IMR-90 (cell line): ENCODE measurements at regions not wholly inside any gene's neighbourhood (a gene's known extent, or its start where the extent isn't known, plus 50 kb on each side); places are given as distances from the start of the nearest gene placed in this dataset.
A peak's percentile ranks its signal among the peaks of the same experiment; 100 is the strongest.

ENCODE experiments used
- ATAC-seq: fragments of 200-7000 bp; cut with Tn5 transposase; 2 replicates; pipeline ENCODE4 v1.9.1; 2020; ENCODE audit warnings: low read depth, mild to moderate bottlenecking, moderate library complexity
- BruUV-seq: library from RNA; stranded (reverse); fragments of 400-500 nt; replicated peaks from 2 replicates; lab custom pipeline; 2021; lab: Mats Ljungman, UMichigan
- CTCF ChIA-PET: fragments of 300-600 bp; formaldehyde crosslinking; extraction: SDS; loops from one replicate; lab custom pipeline; 2021; ENCODE audit warnings: antibody characterized with exemption; lab: Yijun Ruan, JAX
- POLR2A ChIA-PET: fragments of 300-600 bp; sonication (Branson Sonifier 250); formaldehyde crosslinking; loops from one replicate; lab custom pipeline; 2022; ENCODE audit warnings: antibody characterized with exemption; ENCODE audit not compliant: unreplicated experiment; lab: Charles Lee
- DNase-seq: peaks from one replicate; pipeline ENCODE4 v3.0.0; 2013
- H2AFZ ChIP-seq: replicated peaks from 2 replicates; pipeline ENCODE3; 2013; ENCODE audit warnings: low read length, mild to moderate bottlenecking; ENCODE audit not compliant: poor library complexity
- H2AK5ac ChIP-seq: 2 replicates; pipeline ENCODE4 v1.6.1; 2013; ENCODE audit warnings: low read depth, low read length, inconsistent platforms
- H2AK9ac ChIP-seq: replicated peaks from 2 replicates; pipeline ENCODE3; 2013; ENCODE audit warnings: mild to moderate bottlenecking, low read depth, low read length, moderate library complexity; ENCODE audit not compliant: poor library complexity
- H2BK120ac ChIP-seq: 2 replicates; pipeline ENCODE4 v1.6.1; 2013; ENCODE audit warnings: low read depth, low read length, inconsistent platforms
- H2BK15ac ChIP-seq: 3 replicates; pipeline ENCODE4 v1.6.1; 2013; ENCODE audit warnings: low read depth, low read length, inconsistent platforms
- H2BK20ac ChIP-seq: 2 replicates; pipeline ENCODE4 v1.6.1; 2013; ENCODE audit warnings: low read depth, mild to moderate bottlenecking, inconsistent platforms, low read length, moderate library complexity
- H2BK5ac ChIP-seq: 2 replicates; pipeline ENCODE4 v1.6.1; 2013; ENCODE audit warnings: mild to moderate bottlenecking, low read depth, low read length, inconsistent platforms; ENCODE audit not compliant: poor library complexity, severe bottlenecking
- H3K14ac ChIP-seq: replicated peaks from 2 replicates; pipeline ENCODE4 v1.6.1; 2013; ENCODE audit warnings: low read depth, low read length, inconsistent platforms
- H3K18ac ChIP-seq: 2 replicates; pipeline ENCODE4 v1.6.1; 2013; ENCODE audit warnings: low read depth, low read length, control low read depth
- H3K23ac ChIP-seq: 2 replicates; pipeline ENCODE4 v1.6.1; 2013; ENCODE audit warnings: low read depth, low read length, inconsistent platforms
- H3K27ac ChIP-seq: 2 replicates; pipeline ENCODE4 v1.5.1; 2013; ENCODE audit warnings: mild to moderate bottlenecking, control low read depth, low read length; ENCODE audit not compliant: insufficient read depth
- H3K27me3 ChIP-seq: 2 replicates; pipeline ENCODE4 v1.6.1; 2013; ENCODE audit warnings: low read length; ENCODE audit not compliant: control insufficient read depth, insufficient read depth
- H3K36me3 ChIP-seq: 2 replicates; pipeline ENCODE4 v1.6.1; 2013; ENCODE audit warnings: low read length, mixed read lengths; ENCODE audit not compliant: control insufficient read depth, insufficient read depth
- H3K4ac ChIP-seq: 2 replicates; pipeline ENCODE4 v1.6.1; 2013; ENCODE audit warnings: low read depth, low read length, inconsistent platforms
- H3K4me1 ChIP-seq: 2 replicates; pipeline ENCODE4 v1.6.1; 2013; ENCODE audit warnings: low read length, mixed read lengths; ENCODE audit not compliant: control insufficient read depth, insufficient read depth
- H3K4me2 ChIP-seq: 2 replicates; pipeline ENCODE4 v1.6.1; 2013; ENCODE audit warnings: low read depth, mild to moderate bottlenecking, control low read depth, low read length, moderate library complexity
- H3K4me3 ChIP-seq: 2 replicates; pipeline ENCODE4 v1.5.1; 2013; ENCODE audit warnings: low read depth, mild to moderate bottlenecking, control low read depth, low read length, moderate library complexity; ENCODE audit not compliant: insufficient read depth
- H3K56ac ChIP-seq: 2 replicates; pipeline ENCODE4 v1.6.1; 2013; ENCODE audit warnings: low read length, inconsistent platforms; ENCODE audit not compliant: insufficient read depth; ENCODE audit errors: extremely low read depth
- H3K79me1 ChIP-seq, 2 experiments: 2 replicates each; pipeline ENCODE4 v1.6.1; 2013; ENCODE audit warnings: low read length in 2 of 2, inconsistent platforms in 1 of 2, low read depth in 1 of 2
- H3K9ac ChIP-seq: 2 replicates; pipeline ENCODE4 v1.6.1; 2013; ENCODE audit warnings: low read depth, low read length, control low read depth
- H3K9me1 ChIP-seq: 2 replicates; pipeline ENCODE4 v1.6.1; 2013; ENCODE audit warnings: low read length, inconsistent platforms; ENCODE audit not compliant: insufficient read depth
- H3K9me3 ChIP-seq: 2 replicates; pipeline ENCODE4 v1.6.1; 2013; ENCODE audit warnings: low read length; ENCODE audit not compliant: control insufficient read depth, insufficient read depth
- H4K20me1 ChIP-seq: 2 replicates; pipeline ENCODE4 v1.6.1; 2013; ENCODE audit warnings: low read length, inconsistent platforms; ENCODE audit not compliant: insufficient read depth
- H4K5ac ChIP-seq: 2 replicates; pipeline ENCODE4 v1.6.1; 2013; ENCODE audit warnings: mild to moderate bottlenecking, low read depth, low read length, control low read depth
- H4K8ac ChIP-seq, 2 experiments: 2 replicates each; pipeline ENCODE4 v1.6.1; 2013; ENCODE audit warnings: low read depth in 2 of 2, low read length in 2 of 2, control low read depth in 1 of 2, inconsistent platforms in 1 of 2
- H4K91ac ChIP-seq: 2 replicates; pipeline ENCODE4 v1.6.1; 2013; ENCODE audit warnings: low read depth, low read length, inconsistent platforms; ENCODE audit not compliant: insufficient read depth
- BHLHE40 ChIP-seq: fragments of 150-350 bp; IDR thresholded peaks from 2 replicates; pipeline ENCODE4 v1.6.1; 2016; ENCODE audit warnings: mild to moderate bottlenecking, low read depth, low read length
- CEBPB ChIP-seq: IDR thresholded peaks from 2 replicates; pipeline ENCODE4 v1.6.1; 2012; ENCODE audit warnings: low read depth, low read length, improper control_type of control experiment
- ELK1 ChIP-seq: fragments of 150-350 bp; IDR thresholded peaks from 2 replicates; pipeline ENCODE4 v1.6.1; 2016; ENCODE audit warnings: low read depth, mild to moderate bottlenecking, low read length, moderate library complexity, borderline replicate concordance
- FOS ChIP-seq: fragments of 150-350 bp; IDR thresholded peaks from 2 replicates; pipeline ENCODE4 v1.6.1; 2016; ENCODE audit warnings: low read depth, low read length
- MAFK ChIP-seq: IDR thresholded peaks from 2 replicates; pipeline ENCODE4 v1.6.1; 2012; ENCODE audit warnings: low read depth, low read length, improper control_type of control experiment
- RAD21 ChIP-seq: IDR thresholded peaks from 2 replicates; pipeline ENCODE4 v1.6.1; 2012; ENCODE audit warnings: low read length, improper control_type of control experiment
- SMC3 ChIP-seq: fragments of 150-350 bp; IDR thresholded peaks from 2 replicates; pipeline ENCODE4 v1.6.1; 2016; ENCODE audit warnings: low read depth, mild to moderate bottlenecking, antibody characterized with exemption, low read length, moderate library complexity
- USF2 ChIP-seq: fragments of 150-350 bp; IDR thresholded peaks from 2 replicates; pipeline ENCODE4 v1.6.1; 2017; ENCODE audit warnings: mild to moderate bottlenecking, antibody characterized with exemption, low read length, low read depth
- WGBS, 2 experiments: methylation state at CpG; one replicate each; pipeline versions ENCODE4 v1.1.5 to v1.1.7; 2013; ENCODE audit warnings: missing lambda C conversion rate in 2 of 2; ENCODE audit not compliant: insufficient read length in 1 of 2; ENCODE audit errors: extremely low coverage in 2 of 2; 5-methylcytosine and 5-hydroxymethylcytosine counted together
- dilution Hi-C: fragments of 300-500 bp; cut with HindIII; formaldehyde crosslinking; loops from one replicate; pipeline ENCODE4 v1.14.3; 2018; ENCODE audit warnings: low sequenced_read_pairs; ENCODE audit not compliant: unreplicated experiment
- in situ Hi-C: fragments of 300-500 bp; cut with MboI; formaldehyde crosslinking; loops from 3 replicates; pipeline ENCODE4 v1.14.3; 2019; ENCODE audit warnings: low sequenced_read_pairs, inconsistent platforms, mixed read lengths
- intact Hi-C: fragments of 100-400 bp; cut with micrococcal nuclease; formaldehyde crosslinking; loops from 2 replicates; pipeline ENCODE4 v1.10.0; 2022
- TF ChIP-seq, protein P1 (sequence below): conservative IDR thresholded peaks from 2 replicates; pipeline ENCODE4 v1.5.1; 2012; ENCODE audit warnings: mild to moderate bottlenecking, low read depth, low read length, improper control_type of control experiment

DNA sequence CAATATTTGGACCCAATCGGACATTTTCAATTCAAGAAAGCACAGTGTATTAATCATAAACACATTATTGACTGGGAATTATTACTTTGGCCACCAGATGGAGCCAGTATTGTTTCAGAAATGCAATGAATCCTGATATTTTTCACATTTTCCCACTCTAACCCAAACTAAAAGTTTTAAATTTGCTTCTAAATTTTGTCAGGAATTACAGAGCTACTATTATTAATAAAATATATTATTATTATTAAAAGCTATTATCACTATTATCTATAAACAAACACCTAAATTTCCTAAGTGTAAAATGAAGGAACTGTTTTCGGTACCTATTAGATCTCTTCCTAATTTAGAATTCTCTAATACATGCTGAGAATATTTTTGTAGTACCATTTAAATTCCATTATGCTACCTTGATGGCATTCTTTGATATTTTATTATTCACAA lies 245.3 kb downstream of the OGFRL1 start:
- ChIA-PET CTCF (interaction anchor here (0.6 to 1.8 kb wide), 5 partner anchors 9 to 550 kb away, joined by 3 to 9 read pairs (median 3); no protein-coding TSS in a partner anchor), POLR2A (no interaction called here)
- no CpG with 5 or more reads among the region's 2 CpGs for WGBS, 2 experiments
- Histone ChIP-seq H3K36me3 (no peaks in the 10 kb centered on the region), H3K56ac (no peak overlapping the region), H4K8ac (no peak overlapping the region), H2BK120ac (no peak overlapping the region), H3K14ac (no peak overlapping the region), H3K27me3 (no peaks in the 10 kb centered on the region), H3K18ac (no peak overlapping the region), H3K9ac (no peak overlapping the region), H2AK5ac (no peak overlapping the region), H3K27ac (no peak overlapping the region), H2AFZ (no peak overlapping the region), H3K4ac (no peak overlapping the region), H2BK5ac (no peak overlapping the region), H2BK15ac (no peak overlapping the region), H4K20me1 (no peaks in the 10 kb centered on the region), H3K79me1 (no peaks in the 10 kb centered on the region), H3K9me3 (no peaks in the 10 kb centered on the region), H3K4me2 (no peak overlapping the region), H3K9me1 (no peaks in the 10 kb centered on the region; the same call in 1 of the 2 replicates), H4K5ac (no peak overlapping the region), H3K23ac (no peak overlapping the region), H2BK20ac (no peak overlapping the region), H2AK9ac (no peak overlapping the region), H4K91ac (no peak overlapping the region), H3K4me1 (no peaks in the 10 kb centered on the region; the same call in 1 of the 2 replicates), H3K4me3 (no peak overlapping the region)
- no TSS peak for BruUV-seq
- in situ Hi-C loops (loop anchor here (10.0 kb wide), 1 partner anchor 551 kb away; no protein-coding TSS in a partner anchor), intact Hi-C loops (loop anchor here (1.0 kb wide), 1 partner anchor 551 kb away; no protein-coding TSS in a partner anchor), dilution Hi-C loops (no loop called here)
- DNase-seq (peak; percentile 46), ATAC-seq (peak; percentile 40; the same call in 1 of the 2 replicates)
- TF ChIP-seq, protein P1, sequence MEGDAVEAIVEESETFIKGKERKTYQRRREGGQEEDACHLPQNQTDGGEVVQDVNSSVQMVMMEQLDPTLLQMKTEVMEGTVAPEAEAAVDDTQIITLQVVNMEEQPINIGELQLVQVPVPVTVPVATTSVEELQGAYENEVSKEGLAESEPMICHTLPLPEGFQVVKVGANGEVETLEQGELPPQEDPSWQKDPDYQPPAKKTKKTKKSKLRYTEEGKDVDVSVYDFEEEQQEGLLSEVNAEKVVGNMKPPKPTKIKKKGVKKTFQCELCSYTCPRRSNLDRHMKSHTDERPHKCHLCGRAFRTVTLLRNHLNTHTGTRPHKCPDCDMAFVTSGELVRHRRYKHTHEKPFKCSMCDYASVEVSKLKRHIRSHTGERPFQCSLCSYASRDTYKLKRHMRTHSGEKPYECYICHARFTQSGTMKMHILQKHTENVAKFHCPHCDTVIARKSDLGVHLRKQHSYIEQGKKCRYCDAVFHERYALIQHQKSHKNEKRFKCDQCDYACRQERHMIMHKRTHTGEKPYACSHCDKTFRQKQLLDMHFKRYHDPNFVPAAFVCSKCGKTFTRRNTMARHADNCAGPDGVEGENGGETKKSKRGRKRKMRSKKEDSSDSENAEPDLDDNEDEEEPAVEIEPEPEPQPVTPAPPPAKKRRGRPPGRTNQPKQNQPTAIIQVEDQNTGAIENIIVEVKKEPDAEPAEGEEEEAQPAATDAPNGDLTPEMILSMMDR, result peak; percentile 70
- TF ChIP-seq SMC3 (peak; percentile 61), FOS (no peak), RAD21 (peak; percentile 63), USF2 (no peak), CEBPB (no peak), BHLHE40 (no peak), MAFK (no peak), ELK1 (no peak)
